HG02981 (cell line): ENCODE measurements at regions not wholly inside any gene's neighbourhood (a gene's known extent, or its start where the extent isn't known, plus 50 kb on each side); places are given as distances from the start of the nearest gene placed in this dataset.

ENCODE experiments used
- ATAC-seq: cut with Tn5 transposase; IDR thresholded peaks from one replicate; pipeline ENCODE4 v1.9.1; 2021; ENCODE audit warnings: mild to moderate bottlenecking, moderate library complexity; ENCODE audit not compliant: unreplicated experiment

- no peak for ATAC-seq
Observed at GRCh38 chr12:28601570-28602058, 411.4 kb downstream of the CCDC91 start.

GRCh38 chr12:28602786-28603185 lies 412.5 kb downstream of the CCDC91 start:
- ATAC-seq: no peak

GRCh38 chr12:28603239-28603638 lies 413.0 kb downstream of the CCDC91 start:
- ATAC-seq: no peak

DNA sequence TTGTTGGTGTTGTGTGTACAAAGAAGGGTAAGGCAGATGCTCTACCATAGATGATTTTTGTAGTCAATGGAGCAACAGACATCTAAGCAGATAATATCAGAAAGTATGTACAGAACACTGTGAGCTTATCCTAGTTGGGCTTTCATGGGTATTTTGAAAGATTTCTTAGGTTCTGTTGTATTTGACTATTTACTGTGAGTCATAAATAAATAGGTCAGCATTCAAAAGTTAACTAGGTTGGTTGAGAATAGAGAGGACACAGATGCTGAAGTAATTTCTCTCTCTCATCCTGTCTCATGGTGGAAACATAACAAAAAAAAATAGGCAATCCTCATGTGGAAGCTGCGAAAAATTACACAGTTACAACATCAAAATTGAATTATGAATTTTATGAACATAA lies 413.5 kb downstream of the CCDC91 start:
- ATAC-seq: no peak

DNA sequence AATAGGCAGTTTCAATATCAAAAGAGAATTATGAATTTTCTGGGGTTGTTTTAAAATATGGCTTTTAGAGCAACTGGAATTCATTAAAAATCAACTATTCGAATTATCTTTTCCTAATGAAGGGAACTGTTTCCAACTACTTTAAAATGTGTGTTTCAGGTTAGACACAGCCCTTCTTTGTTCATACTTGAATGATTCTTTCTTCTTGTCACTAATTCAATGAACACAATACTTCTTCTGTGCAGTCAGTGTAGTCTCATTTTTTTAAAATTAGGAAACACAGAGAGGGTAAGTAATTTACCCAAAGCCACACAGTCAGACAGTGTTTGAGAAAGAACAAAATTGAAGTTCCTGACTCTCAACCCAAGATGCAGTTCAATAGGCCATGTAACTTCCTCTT lies 414.0 kb downstream of the CCDC91 start:
- ATAC-seq: no peak

GRCh38 chr12:28606967-28607557 lies 416.8 kb downstream of the CCDC91 start:
- no peak for ATAC-seq

DNA sequence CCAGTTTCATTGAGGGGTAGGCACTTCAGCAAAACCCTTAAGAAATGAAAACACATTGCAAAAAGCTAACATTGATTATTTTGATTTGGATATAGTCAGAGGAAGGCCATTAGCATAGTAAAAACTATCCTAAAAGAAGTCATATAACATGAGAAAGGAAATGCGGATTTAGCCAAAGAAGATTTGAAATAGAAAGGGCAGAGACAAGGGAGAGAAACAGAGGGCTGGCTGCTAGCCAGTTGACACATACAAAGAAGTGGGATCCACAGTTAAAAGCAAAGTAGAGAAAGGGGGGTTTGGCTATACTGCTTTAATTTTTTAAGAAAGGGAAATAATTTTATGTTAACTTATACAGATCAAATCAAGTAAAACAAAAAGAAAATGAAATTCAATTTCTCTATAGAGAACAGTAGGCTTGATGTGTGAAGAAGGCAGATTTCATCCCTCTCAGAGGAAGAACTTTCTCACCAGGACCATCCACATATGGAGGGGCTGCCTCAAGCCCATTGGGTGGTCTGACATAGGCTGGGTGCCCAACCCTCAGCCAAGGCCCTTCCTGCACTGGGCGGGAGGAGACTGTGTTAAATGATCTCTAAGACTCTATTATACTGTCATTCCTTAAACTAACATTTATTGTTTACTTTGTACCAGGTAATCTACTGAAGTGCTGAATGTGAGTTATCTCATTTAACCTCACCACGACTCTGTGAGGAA lies 420.3 kb downstream of the CCDC91 start:
- no peak for ATAC-seq

DNA sequence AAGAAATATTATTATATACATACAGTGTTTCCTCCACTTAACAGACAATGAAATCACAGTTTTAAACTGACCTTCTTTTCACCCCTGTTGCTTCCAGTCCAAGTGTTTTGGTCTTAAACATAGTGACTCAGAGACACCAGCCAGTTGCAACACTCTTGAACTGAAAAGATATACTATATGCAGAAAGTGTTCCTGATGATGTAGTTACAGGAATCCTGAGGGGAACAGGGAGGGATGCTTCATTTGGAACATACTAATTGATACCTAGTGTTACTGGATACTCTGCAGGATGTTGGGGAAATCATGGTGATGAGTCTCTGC lies 420.8 kb downstream of the CCDC91 start:
- no peak for ATAC-seq

GRCh38 chr12:28611449-28611848 lies 421.2 kb downstream of the CCDC91 start:
- ATAC-seq: no peak

DNA sequence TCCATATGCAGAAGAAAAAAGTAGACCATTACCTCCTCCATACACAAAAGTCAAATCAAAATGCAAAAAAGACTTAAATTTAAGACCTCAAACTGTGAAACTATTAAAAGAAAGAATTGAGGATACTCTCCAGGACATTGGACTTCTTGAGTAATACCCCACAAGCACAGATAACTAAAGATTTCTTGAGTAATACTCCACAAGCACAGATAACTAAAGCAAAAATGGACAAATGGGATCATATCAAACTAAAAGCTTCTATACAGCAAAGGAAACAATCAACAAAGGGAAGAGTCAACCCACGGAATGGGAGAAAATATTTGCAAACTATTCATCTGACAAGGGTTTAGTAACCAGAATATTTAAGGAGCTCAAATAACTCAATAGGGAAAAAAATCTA lies 427.9 kb downstream of the CCDC91 start:
- ATAC-seq: no peak

DNA sequence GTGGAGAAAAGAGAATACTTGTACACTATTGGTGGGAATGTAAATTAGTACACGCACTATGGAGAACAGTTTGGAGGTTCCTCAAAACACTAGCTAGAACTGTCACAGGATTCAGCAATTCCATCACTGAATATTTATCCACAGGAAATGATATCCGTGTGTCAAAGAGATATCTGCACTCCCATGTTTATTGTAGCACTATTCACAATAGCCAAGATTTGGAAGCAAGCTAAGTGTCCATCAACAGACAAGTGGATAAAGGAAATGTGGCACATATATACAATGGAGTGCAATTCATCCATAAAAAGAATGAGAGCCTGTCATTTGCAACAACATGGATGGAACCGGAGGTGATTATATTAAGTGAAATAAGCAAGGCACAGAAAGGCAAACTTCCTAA lies 428.5 kb downstream of the CCDC91 start:
- no peak for ATAC-seq

DNA sequence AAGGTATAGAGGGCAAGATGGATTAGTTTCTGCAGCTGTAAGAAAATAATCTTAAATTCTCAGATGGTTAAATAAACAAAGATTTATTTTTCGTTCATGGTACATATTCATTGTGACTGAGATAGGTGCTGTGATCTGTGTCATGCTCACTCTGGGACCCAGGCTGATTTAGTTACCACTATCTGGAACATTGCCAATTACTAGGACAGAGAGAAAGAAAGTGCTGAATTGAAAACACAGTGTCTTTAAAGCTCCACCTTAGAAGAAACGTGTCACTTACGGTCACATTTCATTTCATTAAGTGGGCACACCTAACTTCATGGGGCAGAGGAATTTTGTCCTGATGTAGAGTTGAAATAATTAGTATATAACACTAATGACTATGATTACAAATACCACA lies 430.0 kb downstream of the CCDC91 start:
- ATAC-seq: no peak

GRCh38 chr12:28622406-28622805 lies 432.1 kb downstream of the CCDC91 start:
- no peak for ATAC-seq

DNA sequence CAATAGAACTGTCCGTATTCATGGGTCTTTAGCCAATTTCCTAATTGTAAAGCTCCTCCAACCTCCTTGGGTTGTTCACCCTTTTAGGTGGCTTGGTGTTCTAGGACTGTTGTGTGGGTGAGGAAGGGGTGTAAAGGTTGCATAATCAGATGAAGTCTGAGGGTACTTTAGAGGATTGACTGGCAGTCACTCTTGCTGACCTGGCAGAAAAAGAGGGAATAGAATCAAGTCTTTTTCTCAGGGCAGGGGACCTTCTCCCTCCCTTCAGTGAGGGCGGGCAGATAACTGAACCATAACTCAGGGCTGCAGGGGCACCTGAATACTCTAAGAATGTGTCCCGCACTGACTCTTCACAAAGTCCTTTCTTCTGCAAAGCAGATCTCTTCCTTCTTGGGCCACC lies 436.2 kb downstream of the CCDC91 start:
- ATAC-seq: no peak

- no peak for ATAC-seq
Observed at GRCh38 chr12:28629691-28630090, 439.4 kb downstream of the CCDC91 start.

DNA sequence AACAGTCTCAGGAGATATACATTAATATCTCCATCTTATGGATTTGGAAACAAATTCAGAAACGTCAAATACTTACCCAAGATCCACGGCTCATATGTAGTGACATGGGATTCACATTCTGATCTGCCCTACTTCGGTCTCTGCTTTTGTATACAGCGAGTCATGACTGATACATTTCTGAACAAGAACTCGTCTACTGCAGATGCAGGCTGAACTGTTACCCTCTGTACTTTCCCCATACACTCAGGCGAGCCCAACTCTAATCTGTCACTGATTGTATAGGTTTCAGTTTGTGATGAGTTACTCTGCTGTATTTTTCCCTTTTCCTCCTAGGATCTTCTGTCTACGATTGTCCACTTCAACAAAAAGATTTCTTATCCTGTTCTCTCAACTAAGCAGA lies 441.6 kb downstream of the CCDC91 start:
- no peak for ATAC-seq

GRCh38 chr12:28640519-28640918 lies 450.3 kb downstream of the CCDC91 start:
- ATAC-seq: no peak

DNA sequence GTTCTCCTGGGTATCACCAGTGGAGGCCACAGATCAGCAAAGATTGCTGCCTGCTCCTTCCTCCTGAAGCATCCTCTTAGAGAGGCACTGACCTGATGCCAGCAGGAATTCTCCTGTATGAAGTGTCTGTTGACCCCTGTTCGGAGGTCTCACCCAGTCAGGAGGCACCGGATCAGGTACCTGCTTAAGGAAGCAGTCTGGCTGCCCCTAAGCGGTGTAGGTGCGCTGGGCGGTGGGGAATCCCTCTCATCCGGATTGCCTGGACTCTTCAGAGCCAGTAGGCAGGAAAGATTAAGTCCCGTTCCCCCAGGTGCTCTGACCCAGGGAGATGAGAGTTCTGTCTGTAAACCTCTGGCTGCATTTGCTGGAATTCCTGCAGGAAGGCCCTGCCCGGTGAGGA lies 455.2 kb downstream of the CCDC91 start:
- ATAC-seq: no peak

DNA sequence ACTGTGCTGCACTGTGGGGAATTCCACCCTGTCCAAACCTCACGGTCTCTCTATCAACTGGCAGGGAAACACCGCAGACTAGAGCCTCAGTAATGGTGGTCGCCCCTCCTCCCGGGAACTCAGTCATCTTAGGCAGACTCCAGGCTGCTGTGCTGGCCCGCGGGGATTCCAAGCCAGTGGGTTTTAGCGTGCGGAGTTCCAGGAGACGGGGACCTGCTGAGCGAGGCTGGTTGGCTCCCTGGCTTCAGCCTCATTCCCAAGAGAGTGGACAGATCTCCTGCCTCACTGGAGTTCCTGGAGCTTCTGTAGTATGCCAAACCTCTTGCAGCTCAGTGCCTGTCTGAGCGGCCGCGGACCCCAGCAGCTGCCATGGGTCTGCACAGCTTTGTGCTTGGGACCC lies 455.6 kb downstream of the CCDC91 start:
- no peak for ATAC-seq

DNA sequence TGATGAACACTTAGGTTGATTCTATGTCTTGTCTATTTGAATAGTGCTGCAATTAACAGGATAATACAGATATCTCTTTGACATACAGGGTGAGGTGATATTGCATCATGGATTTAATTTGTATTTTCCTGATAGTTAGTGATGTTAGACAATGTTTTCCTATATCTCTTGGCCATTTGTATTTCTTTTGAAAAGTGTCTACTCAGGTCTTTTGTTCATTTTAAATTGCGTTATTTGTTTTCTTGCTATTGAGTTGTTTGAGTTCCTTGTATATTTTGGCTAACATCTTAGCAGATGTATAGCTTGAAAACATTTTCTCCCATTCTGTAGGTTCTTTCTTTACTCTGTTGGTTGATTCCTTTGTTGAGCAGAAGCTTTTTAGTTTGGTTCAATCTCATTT lies 460.6 kb downstream of the CCDC91 start:
- ATAC-seq: no peak

- no peak for ATAC-seq
Observed at GRCh38 chr12:28652239-28652638, 462.0 kb downstream of the CCDC91 start.

GRCh38 chr12:28681980-28682379 lies 467.1 kb upstream of the FAR2 start:
- no peak for ATAC-seq

GRCh38 chr12:28683366-28683765 lies 465.7 kb upstream of the FAR2 start:
- ATAC-seq: no peak
